ENCODE measurements at regions not wholly inside any gene's neighbourhood (a gene's known extent, or its start where the extent isn't known, plus 50 kb on each side); places are given as distances from the start of the nearest gene placed in this dataset.

GRCh38 chr6:916131-916530 is 223.2 kb upstream of the EXOC2 start:
- H3K4me3 ChIP-seq (ENCODE audit: control insufficient read depth, low read depth, low read length): no peak overlapping the region
- DNase-seq (ENCODE audit: low read depth): no peak
- no peak for TF ChIP-seq CTCF (IDR thresholded peaks at IDR 0.05; ENCODE audit: control insufficient read depth, insufficient read depth, low read depth, low read length, missing control alignments)

- peak; percentile 84 for TF ChIP-seq CTCF (IDR thresholded peaks at IDR 0.05; ENCODE audit: control insufficient read depth, insufficient read depth, low read depth, low read length, missing control alignments)
- DNase-seq (ENCODE audit: low read depth): peak; percentile 10
- no peak overlapping the region for H3K4me3 ChIP-seq (ENCODE audit: control insufficient read depth, low read depth, low read length)
Measured at GRCh38 chr6:912871-913835, 220.2 kb upstream of the EXOC2 start.

- no peak for DNase-seq (ENCODE audit: low read depth)
Measured at GRCh38 chr6:907928-908327, 215.0 kb upstream of the EXOC2 start.

GRCh38 chr6:906920-907319 is 214.0 kb upstream of the EXOC2 start:
- no peak for TF ChIP-seq CTCF (IDR thresholded peaks at IDR 0.05; ENCODE audit: control insufficient read depth, insufficient read depth, low read depth, low read length, missing control alignments)
- DNase-seq (ENCODE audit: low read depth): peak; percentile 13
- H3K4me3 ChIP-seq (ENCODE audit: control insufficient read depth, low read depth, low read length): no peak overlapping the region

More at GRCh38 chr6:907928-908327, 215.0 kb upstream of the EXOC2 start:
- H3K4me3 ChIP-seq (ENCODE audit: control insufficient read depth, low read depth, low read length): no peak overlapping the region
- TF ChIP-seq CTCF (IDR thresholded peaks at IDR 0.05; ENCODE audit: control insufficient read depth, insufficient read depth, low read depth, low read length, missing control alignments): no peak

- no peak for TF ChIP-seq CTCF (IDR thresholded peaks at IDR 0.05; ENCODE audit: control insufficient read depth, insufficient read depth, low read depth, low read length, missing control alignments)
- H3K4me3 ChIP-seq (ENCODE audit: control insufficient read depth, low read depth, low read length): no peak overlapping the region
- no peak for DNase-seq (ENCODE audit: low read depth)
Measured at GRCh38 chr6:905556-905955, 212.6 kb upstream of the EXOC2 start.

- no peak for TF ChIP-seq CTCF (IDR thresholded peaks at IDR 0.05; ENCODE audit: control insufficient read depth, insufficient read depth, low read depth, low read length, missing control alignments)
- no peak overlapping the region for H3K4me3 ChIP-seq (ENCODE audit: control insufficient read depth, low read depth, low read length)
Measured at GRCh38 chr6:904994-905393, 212.1 kb upstream of the EXOC2 start.

More at GRCh38 chr6:904994-905393, 212.1 kb upstream of the EXOC2 start:
- no peak for DNase-seq (ENCODE audit: low read depth)
